GM13977 (cell line): ENCODE measurements at regions not wholly inside any gene's neighbourhood (a gene's known extent, or its start where the extent isn't known, plus 50 kb on each side); places are given as distances from the start of the nearest gene placed in this dataset.
A peak's percentile ranks its signal among the peaks of the same experiment; 100 is the strongest.

Experiments
- DNase-seq: peaks from one replicate; pipeline ENCODE4 v3.0.0; 2012; ENCODE audit warnings: low spot score
- CTCF ChIP-seq: IDR thresholded peaks from 2 replicates; pipeline ENCODE4 v1.5.1; 2012; ENCODE audit warnings: mild to moderate bottlenecking, control low read depth; ENCODE audit not compliant: insufficient read depth; ENCODE audit errors: extremely low read depth, missing control alignments
- in situ Hi-C: fragments of 300-500 bp; cut with MboI; formaldehyde crosslinking; loops from one replicate; pipeline ENCODE4 v1.12.0; 2022; ENCODE audit warnings: low sequenced_read_pairs, low pct_unique_long_range_greater_than_20kb, mixed read lengths, inconsistent platforms; ENCODE audit not compliant: unreplicated experiment

GRCh38 chr18:10023853-10024570 lies 110.2 kb downstream of the VAPA start:
- in situ Hi-C loops: no loop called here
- DNase-seq: peak; percentile 39
- no peak for TF ChIP-seq CTCF

- DNase-seq: no peak
- no peak for TF ChIP-seq CTCF
- in situ Hi-C loops: no loop called here
Measured at GRCh38 chr18:10025711-10026670, 112.2 kb downstream of the VAPA start.

GRCh38 chr18:10027031-10027430 lies 113.2 kb downstream of the VAPA start:
- TF ChIP-seq CTCF: no peak
- in situ Hi-C loops: no loop called here
- no peak for DNase-seq

GRCh38 chr18:10027461-10027860 lies 113.6 kb downstream of the VAPA start:
- in situ Hi-C loops: no loop called here
- TF ChIP-seq CTCF: no peak
- no peak for DNase-seq

GRCh38 chr18:10029711-10030110 lies 115.9 kb downstream of the VAPA start:
- DNase-seq: no peak
- no peak for TF ChIP-seq CTCF
- in situ Hi-C loops: no loop called here

GRCh38 chr18:10030816-10031541 lies 117.2 kb downstream of the VAPA start:
- no peak for DNase-seq
- in situ Hi-C loops: no loop called here
- TF ChIP-seq CTCF: no peak
